HG02852 (cell line): ENCODE measurements at regions not wholly inside any gene's neighbourhood (a gene's known extent, or its start where the extent isn't known, plus 50 kb on each side); places are given as distances from the start of the nearest gene placed in this dataset.

Source experiments
- ATAC-seq: cut with Tn5 transposase; IDR thresholded peaks from one replicate; pipeline ENCODE4 v1.9.1; 2021; ENCODE audit warnings: mild to moderate bottlenecking, moderate library complexity; ENCODE audit not compliant: unreplicated experiment

DNA sequence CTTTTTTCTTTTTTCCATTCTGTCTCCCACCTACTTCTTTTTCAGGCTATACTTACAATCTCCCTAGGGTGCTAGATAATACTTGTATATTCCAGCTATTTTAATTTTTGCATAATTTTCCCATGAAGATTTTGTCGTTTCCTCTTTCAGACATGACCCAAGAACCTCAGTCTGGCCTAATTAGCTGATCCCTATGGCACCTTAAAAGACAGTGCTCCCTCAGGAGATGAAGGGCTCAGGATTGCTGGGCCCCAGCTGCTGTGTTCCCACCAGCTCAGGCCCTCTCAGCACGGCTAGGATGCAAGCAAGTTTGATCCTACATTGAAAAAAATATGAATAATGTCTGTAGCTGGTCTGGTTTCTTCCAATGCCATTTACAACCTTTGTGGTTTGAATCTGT lies 55.0 kb upstream of the RGS5 start:
- ATAC-seq, result no peak

DNA sequence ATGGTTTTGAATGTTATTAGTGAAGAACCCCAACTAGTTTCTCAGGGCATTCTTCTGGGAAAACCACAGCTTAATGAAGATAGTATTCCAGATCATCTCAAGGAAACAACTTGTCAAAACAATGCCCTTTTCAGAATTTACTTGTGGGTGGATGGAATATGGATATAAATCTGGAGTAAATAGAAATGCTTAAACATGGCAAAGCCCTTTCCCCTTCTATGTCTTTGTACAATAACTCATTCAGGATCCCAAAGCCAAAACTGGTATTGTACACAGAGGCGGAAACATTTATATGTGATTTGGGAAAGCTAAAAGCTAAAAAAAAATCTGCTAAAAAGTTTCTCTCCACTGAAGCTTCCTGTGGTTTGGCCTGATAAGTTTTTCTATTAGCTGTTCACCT lies 55.5 kb upstream of the RGS5 start:
- ATAC-seq, result no peak

DNA sequence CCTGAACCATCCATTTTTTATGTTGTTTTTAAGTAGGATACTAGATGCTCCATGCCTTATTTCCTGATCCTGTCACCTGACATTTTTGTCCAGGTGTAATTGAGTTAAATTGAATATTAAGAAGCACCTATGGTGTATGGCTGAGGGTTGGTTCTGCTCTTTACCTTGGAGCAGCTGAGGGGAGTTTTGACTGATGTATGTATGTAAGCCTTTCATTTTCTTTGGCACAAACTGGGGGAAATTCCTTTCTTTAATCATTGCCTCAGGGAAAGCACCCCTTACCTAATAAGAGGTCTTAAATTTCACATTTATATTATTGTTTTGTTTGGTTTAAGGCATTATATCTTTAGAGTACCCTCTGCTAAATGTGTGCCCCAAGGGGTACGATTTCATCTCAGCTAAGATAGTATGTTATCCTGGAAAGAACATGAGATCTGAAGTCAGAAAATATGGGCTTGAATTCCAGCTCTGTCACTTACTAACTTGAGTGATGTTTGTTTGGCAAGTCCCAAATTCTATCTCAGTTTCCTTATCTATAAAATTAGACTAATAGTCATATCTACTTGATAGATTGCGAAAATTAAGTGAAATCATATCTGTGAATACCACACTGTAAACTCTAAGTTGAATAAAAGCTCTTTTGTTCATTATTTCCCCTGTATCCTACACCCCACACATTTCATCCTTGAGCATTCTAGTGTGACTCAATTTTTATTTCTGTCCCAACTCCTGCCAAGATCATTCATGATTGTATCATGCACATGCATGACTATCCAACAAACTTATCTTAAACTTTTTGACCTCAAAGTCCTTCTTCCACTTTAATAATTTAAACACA lies 57.7 kb upstream of the NUF2 start:
- peak; percentile 57 for ATAC-seq

DNA sequence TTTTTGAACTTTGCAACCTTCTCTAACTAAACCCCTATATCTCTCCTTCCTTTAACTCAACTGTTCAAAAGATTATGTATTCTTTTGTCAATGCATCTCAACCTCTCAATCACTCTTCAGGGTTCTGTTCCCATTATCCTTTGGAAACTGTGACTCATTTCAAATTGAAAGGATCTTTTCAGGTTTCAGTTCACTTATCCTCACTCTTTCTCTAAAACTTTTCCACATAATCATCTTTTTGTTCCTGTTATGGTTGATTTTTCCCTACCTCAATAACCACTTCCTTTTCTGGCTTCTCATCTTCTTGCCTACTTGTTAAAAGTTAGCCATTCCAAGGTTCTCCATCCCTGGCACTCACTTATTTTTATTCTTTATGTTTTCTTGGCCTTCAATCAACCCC lies 56.2 kb upstream of the NUF2 start:
- ATAC-seq, result no peak

DNA sequence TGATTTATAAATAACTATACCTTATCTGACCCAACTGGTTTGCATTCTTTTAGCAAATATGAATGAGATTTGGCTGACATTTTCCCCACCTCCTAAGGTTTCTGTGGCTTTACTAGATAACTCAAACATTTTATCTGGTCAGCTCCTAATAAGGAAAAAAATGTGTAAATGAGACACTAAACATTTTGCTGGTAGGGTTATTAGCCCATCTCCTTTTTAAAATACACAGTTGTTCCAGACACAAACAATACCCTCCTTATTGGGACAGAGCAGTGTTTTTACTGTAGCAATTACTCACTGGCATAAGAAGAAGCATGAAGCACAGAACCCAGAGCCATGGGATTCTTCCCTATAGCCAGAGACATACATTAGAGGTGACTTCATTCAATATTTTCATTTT lies 53.8 kb upstream of the NUF2 start:
- no peak for ATAC-seq

DNA sequence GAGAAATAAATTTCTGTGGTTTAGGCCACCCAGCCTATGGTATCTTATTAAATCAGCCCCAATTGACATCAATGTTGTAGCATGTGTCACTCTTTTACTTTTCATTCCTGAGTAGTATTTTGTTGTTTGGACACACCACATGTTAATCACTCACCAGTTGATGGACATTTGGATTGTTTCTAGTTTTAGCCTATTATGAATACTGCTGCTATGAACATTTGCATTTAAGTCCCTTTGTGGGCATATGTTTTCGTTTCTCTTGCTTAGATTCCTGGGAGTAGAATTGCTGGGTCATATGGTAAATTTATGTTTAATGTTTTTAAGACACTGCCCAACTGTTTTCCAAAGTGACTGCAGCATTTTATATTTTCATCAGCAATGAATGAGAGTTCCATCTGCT lies 50.2 kb upstream of the NUF2 start:
- no peak for ATAC-seq
